Panc1 (cell line): ENCODE measurements at regions not wholly inside any gene's neighbourhood (a gene's known extent, or its start where the extent isn't known, plus 50 kb on each side); places are given as distances from the start of the nearest gene placed in this dataset.

Experiments used
- POLR2AphosphoS5 ChIP-seq: IDR thresholded peaks from 2 replicates; pipeline ENCODE4 v1.6.1; 2012; ENCODE audit warnings: mild to moderate bottlenecking, low read depth, low read length, moderate library complexity
- SIN3A ChIP-seq: IDR thresholded peaks from 2 replicates; pipeline ENCODE4 v1.6.1; 2012; ENCODE audit warnings: low read depth, mild to moderate bottlenecking, low read length, moderate library complexity, borderline replicate concordance; ENCODE audit not compliant: insufficient read depth
- TF ChIP-seq, protein P1 (sequence below): fragments of 450-650 bp; IDR thresholded peaks from 2 replicates; pipeline ENCODE4 v1.5.1; 2017; ENCODE audit warnings: mild to moderate bottlenecking
- TF ChIP-seq, protein P2 (sequence below), 2 experiments: IDR thresholded peaks; 2 replicates each; pipeline ENCODE4 v1.6.1; 2011 to 2012; ENCODE audit warnings: low read depth in 2 of 2, control low read depth in 1 of 2, low read length in 1 of 2, mild to moderate bottlenecking in 1 of 2, moderate library complexity in 1 of 2; ENCODE audit not compliant: insufficient read depth in 1 of 2

DNA sequence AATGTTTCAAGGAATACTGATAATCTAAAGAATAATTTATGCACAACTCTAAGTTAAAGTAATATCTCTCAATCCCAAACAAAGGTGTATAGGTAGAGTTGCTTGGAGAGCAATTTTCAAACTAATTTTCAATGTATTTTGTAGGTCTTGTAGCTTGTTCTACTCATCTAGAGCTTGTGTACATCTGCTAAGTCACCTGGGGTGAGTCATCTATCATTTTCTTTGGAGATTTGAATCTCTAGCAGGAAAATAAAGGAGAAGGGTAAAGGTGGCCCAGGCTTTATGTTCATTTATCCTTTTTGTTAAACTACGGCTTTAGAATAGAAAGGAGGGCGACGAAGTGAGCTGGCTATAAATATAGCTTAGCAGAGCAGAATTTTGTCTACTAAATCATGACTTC is 76.8 kb upstream of the THUMPD2 start:
- TF ChIP-seq, protein P1, sequence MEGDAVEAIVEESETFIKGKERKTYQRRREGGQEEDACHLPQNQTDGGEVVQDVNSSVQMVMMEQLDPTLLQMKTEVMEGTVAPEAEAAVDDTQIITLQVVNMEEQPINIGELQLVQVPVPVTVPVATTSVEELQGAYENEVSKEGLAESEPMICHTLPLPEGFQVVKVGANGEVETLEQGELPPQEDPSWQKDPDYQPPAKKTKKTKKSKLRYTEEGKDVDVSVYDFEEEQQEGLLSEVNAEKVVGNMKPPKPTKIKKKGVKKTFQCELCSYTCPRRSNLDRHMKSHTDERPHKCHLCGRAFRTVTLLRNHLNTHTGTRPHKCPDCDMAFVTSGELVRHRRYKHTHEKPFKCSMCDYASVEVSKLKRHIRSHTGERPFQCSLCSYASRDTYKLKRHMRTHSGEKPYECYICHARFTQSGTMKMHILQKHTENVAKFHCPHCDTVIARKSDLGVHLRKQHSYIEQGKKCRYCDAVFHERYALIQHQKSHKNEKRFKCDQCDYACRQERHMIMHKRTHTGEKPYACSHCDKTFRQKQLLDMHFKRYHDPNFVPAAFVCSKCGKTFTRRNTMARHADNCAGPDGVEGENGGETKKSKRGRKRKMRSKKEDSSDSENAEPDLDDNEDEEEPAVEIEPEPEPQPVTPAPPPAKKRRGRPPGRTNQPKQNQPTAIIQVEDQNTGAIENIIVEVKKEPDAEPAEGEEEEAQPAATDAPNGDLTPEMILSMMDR = no peak
- TF ChIP-seq SIN3A (no peak), POLR2AphosphoS5 (no peak)
- TF ChIP-seq, protein P2, sequence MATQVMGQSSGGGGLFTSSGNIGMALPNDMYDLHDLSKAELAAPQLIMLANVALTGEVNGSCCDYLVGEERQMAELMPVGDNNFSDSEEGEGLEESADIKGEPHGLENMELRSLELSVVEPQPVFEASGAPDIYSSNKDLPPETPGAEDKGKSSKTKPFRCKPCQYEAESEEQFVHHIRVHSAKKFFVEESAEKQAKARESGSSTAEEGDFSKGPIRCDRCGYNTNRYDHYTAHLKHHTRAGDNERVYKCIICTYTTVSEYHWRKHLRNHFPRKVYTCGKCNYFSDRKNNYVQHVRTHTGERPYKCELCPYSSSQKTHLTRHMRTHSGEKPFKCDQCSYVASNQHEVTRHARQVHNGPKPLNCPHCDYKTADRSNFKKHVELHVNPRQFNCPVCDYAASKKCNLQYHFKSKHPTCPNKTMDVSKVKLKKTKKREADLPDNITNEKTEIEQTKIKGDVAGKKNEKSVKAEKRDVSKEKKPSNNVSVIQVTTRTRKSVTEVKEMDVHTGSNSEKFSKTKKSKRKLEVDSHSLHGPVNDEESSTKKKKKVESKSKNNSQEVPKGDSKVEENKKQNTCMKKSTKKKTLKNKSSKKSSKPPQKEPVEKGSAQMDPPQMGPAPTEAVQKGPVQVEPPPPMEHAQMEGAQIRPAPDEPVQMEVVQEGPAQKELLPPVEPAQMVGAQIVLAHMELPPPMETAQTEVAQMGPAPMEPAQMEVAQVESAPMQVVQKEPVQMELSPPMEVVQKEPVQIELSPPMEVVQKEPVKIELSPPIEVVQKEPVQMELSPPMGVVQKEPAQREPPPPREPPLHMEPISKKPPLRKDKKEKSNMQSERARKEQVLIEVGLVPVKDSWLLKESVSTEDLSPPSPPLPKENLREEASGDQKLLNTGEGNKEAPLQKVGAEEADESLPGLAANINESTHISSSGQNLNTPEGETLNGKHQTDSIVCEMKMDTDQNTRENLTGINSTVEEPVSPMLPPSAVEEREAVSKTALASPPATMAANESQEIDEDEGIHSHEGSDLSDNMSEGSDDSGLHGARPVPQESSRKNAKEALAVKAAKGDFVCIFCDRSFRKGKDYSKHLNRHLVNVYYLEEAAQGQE (IDR thresholded peaks at IDR 0.05; ENCODE audit: insufficient read depth in 1 of 2, low read depth in 2 of 2, low read length in 1 of 2) = no peak
